Endometrium (tissue), 2 donors: ENCODE measurements at regions not wholly inside any gene's neighbourhood (a gene's known extent, or its start where the extent isn't known, plus 50 kb on each side); places are given as distances from the start of the nearest gene placed in this dataset.

Experiments
- FAIRE-seq: peaks from 2 replicates; lab custom pipeline; 2012; peaks lifted over from hg19 to GRCh38; lab: Jason Lieb, UNC
- donor health status: control.
- donor health status: control.

DNA sequence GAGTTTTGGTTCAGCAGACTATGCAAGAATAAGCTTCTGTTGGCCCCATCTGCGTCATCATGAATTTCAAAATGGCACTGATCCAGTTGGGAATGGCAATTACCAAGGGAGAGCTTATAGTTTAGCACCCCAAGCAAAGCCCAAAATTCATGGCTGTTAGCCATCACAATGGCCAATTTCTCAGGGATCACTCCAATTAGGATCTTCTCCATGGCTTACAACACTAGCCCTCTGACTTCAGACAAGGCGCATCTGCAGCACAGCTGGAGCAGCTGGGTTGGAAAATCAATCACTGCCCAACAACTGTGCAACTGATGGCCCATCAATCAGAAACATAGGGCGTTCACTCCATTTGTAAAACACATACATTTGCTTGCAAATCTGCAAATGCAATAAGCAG is 273.6 kb downstream of the SRBD1 start:
- FAIRE-seq: no peak

DNA sequence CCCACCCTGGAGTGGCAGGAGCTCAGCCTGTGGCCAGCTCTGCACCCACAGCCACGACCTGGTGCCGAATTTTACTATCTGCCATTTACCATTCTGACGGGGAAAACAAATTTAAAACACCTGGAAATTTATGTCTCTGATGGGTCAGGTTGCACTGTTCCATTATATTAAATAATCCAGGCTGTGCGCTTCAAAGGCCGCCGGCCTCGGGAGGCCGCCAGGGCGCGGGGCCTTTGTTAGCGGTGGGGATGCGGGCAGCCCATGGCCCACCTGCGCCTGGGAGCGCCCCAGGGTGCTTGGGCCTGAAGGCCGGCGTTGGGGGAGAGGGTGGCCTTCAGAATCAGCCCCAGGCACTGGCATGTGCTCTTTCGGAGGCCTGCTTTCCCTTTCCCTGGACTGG is 276.9 kb downstream of the SRBD1 start:
- FAIRE-seq: no peak

DNA sequence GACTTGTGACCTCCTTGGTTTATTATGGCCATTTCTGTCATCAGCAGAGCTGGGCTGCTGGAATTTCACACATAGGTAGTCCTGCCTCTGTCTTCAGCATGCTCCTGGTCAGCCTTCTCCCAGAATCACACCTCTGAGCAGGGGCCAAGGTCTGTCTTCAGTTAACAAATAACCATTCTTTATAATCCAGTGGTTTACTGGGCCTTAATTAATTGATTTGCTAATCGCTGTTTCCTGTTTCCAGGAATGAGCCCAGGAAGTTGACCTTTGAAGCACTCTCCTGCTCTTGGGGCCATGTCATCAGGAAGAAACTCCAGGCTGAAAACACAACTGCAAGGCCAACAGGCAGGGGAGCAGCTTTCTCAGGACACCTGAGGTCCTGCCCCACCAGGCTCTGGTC is 278.5 kb downstream of the SRBD1 start:
- FAIRE-seq: no peak

DNA sequence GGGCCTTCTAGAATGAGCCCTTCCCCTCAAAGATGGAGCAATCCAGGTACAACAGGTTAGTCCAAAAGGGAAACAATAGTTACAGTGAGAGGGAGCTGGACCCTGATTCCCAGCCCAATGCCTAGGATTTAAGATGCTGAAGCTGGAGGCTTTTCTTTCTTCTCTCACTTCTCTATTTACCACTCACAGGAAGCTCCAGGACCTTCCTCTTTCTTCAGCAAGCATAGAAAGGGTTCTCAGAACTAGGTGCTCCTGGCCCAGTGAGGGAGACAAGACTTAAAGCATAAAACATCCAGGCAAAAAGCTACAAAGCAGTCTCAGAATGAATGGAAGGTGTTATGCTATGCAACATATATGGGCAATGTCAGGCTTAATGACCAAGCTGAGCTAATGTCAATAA is 279.0 kb downstream of the SRBD1 start:
- no peak for FAIRE-seq

DNA sequence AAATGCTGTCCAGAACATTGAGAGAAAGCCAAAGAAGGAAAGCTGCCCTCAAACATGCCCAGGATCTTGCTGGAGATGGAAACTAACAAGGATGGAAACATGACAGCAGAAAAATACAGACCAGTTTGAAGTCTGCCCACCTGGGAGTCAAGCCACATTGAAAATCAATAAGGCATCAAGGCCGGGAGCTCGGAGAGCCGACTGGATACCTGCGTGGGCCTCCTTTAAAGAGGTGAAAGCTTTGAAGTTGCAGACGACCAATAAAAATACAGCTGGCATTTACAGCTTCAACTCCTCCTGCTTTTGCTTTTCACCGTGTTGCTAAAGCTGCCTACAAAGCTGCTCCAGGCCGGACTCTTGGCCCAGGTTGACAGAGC is 279.7 kb downstream of the SRBD1 start:
- FAIRE-seq: no peak

DNA sequence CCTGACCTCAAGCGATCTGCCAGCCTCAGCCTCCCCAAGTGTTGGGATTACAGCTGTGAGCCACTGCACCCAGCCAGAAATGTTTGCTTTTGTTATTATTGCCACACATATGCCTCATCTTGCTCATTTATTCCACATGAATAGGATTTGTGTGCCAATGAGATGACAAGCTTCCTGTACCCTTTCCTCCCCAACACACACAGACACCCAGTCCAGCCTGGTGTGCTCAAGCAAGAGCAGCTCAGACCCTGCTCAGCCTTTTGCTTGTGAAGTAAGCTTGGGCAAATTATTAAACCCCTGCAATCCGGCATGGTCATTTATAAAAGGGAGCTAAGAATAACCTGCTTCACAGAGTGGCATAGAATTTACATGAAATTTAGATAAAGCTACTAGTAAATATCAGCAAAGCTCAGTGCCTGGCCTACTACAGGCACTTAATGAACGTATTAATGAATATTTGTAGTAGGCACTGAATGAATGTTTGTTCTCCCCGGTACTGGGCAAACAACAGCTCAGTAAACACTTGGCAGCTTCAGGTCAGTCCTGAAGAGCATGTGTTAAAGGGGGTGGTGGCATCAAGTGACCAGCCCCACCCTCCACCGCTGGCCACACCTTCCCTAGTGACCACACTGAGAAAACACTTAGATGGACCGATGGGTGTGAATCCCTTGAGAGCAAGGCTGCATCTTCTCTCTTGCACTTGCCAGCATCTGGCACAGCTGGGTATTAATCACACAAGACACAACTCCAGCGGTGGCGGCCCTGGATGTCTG is 280.2 kb downstream of the SRBD1 start:
- FAIRE-seq: no peak

DNA sequence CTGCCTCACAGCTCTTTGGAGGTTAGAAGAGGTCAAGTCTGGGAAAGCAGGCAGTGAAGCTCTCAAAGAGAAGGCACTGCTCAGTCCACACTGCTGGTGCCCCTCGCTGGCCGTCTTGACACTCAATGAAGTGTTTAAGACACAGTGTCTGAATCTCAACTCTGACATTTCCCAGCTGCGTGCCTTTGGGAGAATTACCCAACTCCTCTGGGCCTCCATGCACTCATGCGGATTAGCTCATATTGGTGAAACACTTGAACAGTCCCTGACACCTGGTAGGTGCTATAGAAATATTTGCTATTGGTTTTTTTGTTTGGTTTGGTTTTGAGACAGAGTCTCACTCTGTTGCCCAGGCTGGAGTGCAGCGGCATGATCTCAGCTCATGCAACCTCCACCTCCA is 281.0 kb downstream of the SRBD1 start:
- no peak for FAIRE-seq

DNA sequence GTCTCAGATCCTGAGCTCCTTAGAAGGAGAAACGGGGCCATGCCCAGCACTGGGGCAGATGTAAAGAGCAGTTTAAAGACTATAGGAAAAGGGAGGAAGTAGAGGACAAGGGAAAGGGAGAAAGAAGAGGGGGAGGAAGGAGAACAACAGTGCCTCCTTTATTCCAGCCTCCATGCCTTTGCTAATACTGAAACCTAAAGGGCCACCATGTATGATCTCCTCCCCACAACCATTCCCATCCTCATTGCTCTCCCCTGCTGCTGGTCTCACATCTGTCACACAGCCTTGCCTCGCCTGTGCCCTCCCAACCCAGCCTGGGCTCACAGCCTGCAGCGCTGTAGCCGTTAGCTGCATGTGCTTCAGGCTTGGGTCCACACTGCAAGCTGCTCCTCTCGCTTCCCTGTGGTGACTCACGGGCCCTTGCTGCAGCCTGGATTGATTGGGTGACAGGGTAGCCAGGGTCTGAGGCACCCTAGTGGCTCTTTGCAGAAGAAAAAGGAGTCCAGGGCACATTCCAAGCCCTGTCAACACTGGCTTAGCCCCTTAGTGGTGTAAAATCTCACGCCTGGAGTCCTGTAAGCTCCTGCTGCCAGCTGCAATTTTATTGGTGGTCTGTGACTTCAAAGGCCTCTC is 281.9 kb downstream of the SRBD1 start:
- no peak for FAIRE-seq

DNA sequence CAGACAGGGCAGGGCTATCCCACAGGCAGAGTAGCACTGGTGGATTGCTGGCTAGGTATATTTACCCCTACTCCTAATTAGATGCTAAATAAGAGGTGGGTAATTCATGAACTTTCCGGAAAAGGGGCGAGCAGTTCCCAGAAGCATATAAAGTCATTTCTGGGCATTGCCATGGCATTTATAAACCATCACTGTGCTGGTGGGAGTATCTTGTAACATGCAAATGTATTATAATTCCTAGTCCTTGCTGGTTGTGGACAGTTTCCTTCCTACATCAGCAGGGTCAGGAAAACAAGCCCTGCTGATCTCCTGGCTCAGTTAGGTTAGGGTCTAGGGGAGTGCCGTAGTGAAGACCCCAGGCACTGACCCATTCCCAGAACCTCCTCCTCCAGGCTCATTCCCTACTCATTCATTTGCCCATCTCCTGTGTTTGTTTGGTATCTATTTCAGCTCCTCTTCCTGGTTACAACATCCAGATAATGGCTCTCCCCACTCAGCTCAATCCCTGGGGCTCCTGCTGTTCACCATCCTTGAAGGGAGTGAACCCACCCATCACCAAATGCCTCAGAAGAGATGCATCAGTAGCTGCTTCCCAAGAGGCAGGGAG is 282.7 kb downstream of the SRBD1 start:
- FAIRE-seq: no peak

DNA sequence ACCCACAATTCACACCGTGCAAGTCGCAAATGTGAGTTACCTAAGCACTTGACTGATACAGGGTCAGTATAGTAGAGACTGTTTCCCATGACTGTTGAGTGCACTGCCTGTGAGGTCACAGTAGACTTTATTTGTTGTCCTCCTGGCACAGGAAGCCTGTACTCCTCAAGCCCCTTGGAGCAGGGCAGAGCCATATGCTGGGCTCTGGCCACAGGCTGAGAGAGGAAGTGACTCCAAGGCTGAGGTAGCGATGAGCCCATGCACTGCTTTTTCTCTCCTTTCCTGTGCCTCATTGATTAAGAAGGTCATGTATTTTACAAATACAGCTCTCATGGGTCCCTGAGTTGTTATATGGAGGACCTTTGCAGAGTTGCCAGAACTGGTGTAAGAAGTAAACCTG is 287.7 kb downstream of the SRBD1 start:
- FAIRE-seq: no peak

DNA sequence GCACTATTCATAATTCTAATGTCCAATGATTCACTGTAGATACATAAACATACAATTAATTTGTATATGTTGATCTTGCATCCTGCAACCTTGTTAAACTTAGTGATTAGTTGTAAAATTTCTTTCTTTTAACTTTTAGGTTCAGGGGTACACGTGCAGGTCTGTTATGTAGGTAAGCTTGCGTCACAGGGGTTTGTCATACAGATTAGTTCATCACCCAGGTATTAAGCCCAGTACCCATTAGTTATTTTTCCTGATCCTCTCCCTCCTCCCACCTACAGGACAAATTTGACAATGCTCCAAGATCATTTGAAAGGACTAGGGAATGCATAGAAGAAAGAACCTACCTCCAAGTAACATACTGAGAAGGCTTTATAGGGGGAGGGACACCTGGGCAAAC is 290.1 kb downstream of the SRBD1 start:
- no peak for FAIRE-seq

DNA sequence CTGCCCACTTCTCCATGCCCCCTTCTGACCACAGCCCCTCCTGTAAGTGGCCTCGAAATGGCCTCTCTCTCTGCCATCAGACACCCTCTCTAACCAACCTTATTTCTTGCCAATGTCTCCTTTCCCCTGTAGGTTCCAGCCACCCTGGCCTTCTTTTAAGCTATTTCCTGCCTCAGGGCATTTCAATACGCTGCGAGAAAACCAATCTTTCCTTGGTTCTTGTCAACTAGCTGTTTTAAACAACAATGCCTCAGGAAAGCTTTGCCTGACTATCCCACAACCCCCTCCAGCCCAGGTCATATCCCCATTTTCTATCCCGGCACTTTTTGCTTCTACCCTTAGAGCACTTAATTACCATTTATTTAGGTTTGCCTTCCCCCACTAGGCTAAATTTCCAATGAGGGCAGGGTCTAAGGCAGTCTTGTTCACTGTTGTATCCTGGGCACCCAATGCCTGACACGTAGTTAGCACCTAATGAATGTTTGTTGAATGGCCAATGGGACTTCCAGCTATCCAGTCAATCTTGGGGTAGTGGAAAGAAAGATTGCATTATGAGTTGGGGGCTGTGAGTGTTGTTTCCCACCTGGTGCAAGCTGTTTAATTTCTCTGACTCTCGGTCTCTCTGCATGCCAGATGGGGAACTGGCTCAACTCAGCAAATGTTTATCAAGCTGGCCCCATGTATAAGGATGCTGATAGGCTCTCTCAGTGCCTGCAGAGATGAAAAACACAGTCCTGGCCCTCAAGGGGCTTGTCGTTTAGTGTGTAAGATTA is 291.2 kb downstream of the SRBD1 start:
- no peak for FAIRE-seq

DNA sequence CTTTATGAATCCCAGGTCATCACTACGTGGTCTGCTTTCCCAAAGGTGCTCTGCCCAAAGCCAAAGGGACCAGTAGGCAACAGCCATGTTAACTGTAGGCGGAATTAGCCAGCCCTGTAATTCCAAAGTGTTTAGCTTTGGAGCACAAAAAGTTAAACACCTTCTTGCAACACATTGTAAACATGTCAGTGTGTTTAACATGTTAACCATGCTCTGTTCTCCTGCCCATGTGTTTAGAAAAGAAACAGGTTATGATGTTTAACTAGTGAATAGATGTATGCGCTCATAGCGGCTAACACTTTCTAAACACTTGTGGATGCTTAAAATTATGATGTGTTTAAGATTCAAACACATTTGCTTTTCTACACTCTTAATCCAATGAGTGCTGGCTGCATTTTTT is 292.4 kb downstream of the SRBD1 start:
- no peak for FAIRE-seq

DNA sequence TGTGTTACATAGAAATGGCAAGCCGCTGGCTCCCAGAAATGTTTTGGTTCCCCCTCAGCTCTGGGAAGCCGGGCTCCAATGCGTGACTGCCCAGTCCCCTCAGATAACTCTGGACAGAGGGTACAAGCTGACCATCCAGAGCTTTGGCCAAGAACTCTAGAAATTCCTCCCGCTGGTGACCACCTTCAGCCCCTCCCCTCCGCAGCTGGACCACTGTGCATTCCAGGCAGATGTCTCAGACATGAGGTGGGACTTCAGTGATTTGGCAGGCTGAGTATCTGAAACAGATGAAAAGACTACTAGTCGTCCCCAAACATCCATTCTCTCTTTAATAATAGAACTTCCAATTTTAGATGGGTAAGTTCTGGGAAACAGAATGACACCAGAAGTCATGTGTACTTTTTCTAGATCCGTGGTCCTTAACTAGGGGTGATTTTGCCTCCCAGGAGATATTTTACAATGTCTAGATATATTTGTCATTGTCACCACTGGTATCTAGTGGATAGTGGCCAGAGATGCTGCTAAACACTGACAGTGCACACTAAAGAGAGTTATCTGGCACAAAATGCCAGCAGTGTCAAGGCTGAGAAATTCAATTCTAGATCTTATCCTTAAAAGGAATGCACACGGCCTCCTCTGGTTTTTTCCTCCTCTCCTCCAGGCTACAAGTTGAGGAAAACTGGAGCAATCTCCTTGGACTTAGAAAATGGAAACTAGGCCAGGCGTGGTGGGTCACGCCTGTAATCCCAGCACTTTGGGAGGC is 294.3 kb downstream of the SRBD1 start:
- FAIRE-seq: no peak

DNA sequence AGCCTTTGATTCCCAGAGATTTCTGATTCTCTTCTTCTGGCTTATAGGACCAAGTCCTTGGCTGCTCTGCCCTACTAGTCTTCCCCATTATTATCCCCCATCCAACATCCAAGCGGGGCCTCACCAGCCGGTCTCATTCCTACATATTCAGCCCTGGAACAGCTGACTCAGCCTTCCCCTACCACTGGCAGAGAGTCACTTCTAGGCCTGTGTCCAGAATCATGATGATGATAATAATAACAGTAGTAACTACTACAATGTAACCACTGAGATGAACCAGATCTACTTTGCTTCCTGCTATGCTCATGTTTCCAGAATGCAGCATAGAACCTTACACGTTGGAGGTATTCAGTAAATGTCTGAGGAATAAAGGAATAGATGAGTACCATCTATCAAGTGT is 295.2 kb downstream of the SRBD1 start:
- FAIRE-seq: no peak

DNA sequence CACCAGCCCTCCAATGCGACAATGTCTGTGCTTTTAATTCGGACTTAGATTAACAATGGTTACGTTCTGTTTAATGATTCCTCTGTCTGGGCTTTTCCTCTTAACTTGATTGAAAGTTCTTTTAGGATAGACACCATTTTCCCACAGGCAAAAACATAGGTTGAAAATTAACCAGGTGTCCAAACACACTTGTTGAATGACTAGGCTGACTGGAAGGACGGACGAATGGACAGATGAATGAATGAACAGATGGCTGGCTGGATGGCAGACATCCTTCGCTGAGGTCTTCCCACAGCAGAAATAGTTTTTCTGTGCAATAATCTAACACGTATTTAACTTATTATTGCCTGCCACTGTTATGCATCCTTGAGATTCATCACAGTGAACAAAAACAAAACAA is 298.8 kb downstream of the SRBD1 start:
- FAIRE-seq: no peak

DNA sequence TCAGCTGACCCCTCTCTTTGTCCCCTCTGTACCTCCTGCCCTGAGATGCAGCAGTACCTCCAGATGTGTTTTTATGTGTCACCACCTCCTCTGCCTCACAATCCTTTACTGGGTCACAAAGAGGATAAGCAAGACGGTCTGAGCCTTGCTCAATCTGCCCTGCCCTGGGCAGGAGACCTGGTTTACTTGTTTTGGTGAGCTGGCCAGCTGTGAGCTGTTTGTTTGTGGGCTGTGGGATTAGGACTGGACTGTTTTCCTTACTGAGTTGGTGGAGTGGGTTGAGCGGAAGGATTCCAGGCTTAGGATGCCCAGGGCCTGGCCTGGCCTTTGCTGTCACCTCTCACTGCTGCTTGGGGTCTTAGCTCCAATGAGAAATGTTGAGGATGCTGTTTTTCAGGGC is 299.5 kb downstream of the SRBD1 start:
- FAIRE-seq: no peak

DNA sequence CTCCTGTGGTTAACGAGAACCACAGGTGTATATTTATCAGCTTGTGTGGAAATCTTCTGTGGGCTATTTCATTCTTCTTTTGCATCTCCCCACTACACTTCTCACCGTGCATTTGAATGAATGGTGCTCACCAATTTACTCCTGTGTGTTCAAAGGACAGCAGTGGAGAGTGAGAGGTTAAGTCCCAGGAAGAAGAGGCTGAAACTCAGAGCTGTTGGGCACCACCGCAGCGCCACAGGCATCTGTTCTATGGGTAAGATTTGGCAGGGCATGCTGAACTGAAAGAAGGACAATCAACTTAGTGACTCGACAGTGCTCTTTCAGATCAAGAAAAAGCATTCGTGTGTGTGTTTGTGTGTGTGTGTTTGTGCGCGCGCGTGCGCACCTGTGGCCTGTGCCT is 297.9 kb upstream of the SIX2 start:
- no peak for FAIRE-seq

DNA sequence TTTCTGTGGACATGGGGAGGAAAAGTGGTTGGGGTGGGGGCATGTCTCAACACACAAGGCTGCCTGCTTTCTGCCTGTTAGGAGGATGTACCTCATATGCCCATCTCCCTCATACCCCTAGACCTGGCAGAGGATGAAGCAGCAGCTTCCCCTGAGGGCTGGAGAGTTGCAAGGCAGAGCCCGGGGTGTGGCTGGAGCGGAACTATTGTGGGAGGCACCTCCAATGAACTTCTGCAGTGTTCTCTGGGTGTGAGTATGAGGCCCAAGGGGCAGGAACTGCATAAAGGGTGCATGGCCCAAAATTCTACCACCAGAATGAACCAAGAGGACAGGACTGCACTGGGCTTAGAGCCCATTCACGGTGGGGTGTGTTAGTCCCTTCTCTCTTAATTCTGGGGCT is 296.3 kb upstream of the SIX2 start:
- FAIRE-seq: no peak

DNA sequence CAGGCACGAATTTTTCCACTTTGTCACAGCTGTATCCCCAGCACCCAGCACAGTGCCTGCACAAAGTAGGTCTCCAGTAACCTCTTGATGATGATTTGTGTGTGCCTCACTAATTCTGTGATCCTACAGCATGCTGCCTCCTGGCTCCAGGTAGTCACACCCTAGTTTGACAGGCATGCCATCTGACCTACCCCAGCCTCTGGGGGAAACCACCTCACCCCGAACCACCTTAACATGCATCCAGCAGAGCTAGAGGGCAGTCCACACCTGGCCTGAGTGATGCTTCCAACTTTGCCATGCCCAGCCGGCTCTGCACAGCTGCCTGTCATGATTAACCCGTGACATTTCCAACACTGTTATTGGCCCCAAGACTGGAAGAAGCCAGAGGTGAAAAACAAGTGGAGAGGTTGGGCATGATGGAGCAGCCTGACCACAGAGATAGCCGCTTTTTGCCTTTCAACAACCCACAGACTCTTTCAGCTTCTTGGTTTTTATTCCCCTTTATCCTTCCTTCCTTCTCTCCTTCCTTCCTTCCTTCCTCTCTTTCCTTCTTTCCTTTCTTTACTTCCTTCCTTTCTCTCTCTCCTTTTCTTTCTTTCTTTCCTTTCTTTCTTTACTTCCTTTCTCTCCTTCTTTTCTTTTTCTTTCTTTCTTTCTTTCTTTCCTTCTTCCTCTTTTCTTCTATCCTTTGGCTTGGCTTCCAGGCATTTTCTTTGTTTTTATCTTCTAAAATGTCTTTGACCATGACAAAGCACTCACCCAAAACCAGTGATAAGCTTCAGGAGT is 294.4 kb upstream of the SIX2 start:
- FAIRE-seq: no peak
